GM18907 (cell line): ENCODE measurements at regions not wholly inside any gene's neighbourhood (a gene's known extent, or its start where the extent isn't known, plus 50 kb on each side); places are given as distances from the start of the nearest gene placed in this dataset.

Source experiments
- ATAC-seq: cut with Tn5 transposase; IDR thresholded peaks from one replicate; pipeline ENCODE4 v1.9.1; 2021; ENCODE audit warnings: mild to moderate bottlenecking, moderate library complexity; ENCODE audit not compliant: unreplicated experiment

- peak; percentile 50 for ATAC-seq
Observed at GRCh38 chr5:6274846-6275543, 103.4 kb downstream of the MED10 start.

GRCh38 chr5:6273749-6274148, 104.6 kb downstream of the MED10 start:
- no peak for ATAC-seq

GRCh38 chr5:6273090-6273735, 105.1 kb downstream of the MED10 start:
- ATAC-seq = no peak

DNA sequence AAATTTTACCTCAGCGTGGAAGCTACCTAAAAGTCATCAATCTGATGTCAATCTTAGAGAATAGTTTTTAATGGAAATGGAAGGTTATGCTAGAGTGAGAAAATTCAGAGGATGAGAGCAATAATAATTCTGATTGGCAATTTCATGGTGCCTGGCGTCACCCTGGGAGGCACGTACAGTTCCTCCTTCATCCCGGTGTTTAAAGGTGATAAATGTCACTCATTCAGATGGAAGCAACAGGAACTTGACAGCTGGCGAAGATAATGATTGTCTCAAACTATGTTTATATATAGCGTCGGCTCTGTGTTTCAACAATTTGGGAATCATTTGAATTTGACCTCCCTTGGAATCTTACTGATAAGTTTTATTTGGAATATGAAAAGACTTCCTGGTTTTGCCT, 108.4 kb downstream of the MED10 start:
- no peak for ATAC-seq

- no peak for ATAC-seq
Observed at GRCh38 chr5:6266671-6267197, 111.6 kb downstream of the MED10 start.

- ATAC-seq = no peak
Observed at GRCh38 chr5:6264394-6264793, 114.0 kb downstream of the MED10 start.

GRCh38 chr5:6262651-6263363, 115.5 kb downstream of the MED10 start:
- ATAC-seq = no peak

DNA sequence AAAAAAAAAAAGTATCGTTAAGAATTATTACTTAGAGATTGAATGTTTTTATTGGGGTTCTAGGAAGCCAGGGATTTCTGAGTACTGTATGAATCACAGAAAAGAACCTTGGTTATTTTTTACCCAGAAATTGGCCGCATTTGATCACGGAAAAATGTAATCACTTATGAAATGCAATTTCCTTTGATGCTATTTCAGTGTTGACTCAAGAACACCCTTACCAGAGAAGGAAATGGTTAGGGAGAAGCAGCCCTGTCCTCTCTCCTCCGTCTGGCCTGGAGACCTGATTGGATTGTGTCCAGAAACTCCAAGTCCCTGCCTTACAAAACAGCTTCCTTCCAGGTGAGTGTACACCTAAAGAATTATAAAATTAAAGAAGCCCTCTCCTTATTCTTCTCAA, 116.7 kb downstream of the MED10 start:
- ATAC-seq = no peak

DNA sequence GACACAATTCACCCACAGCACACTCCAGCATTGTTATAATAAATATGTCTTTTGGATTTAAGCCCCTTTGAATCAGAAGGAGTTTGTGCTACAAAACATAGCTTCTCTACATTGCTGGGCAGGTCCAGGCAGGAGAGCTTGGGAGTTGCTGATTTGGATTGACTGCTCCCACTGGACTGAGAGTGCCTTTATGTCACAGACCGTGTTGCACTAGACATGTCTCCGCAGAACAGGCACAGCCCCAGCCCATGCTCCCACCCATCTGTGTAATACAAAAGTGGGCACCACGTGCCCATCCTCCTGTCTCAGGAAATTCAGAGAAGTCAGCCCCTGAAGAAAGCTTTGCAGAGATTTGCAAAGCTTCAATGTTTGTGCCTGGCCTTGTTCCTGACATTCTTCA, 117.1 kb downstream of the MED10 start:
- ATAC-seq = no peak

DNA sequence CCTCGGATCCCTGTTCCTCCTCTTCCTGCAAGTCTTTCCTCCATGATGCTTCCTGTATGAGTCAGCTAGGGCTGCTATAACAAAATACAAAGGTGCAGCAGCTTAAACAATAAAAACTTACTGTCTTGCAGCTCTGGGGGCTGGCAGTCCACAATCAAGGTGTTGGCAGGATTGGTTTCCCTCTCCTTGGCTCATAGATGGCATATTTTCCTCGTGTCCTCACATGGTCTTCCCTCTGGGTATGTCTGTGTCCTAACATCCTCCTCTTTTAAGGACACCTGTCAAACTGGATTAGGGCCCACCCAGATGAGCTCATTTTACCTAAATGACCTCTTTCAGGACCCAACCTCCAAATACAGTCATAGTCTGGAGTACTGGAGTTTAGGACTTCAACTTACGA, 117.5 kb downstream of the MED10 start:
- no peak for ATAC-seq

- ATAC-seq = no peak
Observed at GRCh38 chr5:6256901-6257300, 121.4 kb downstream of the MED10 start.

- ATAC-seq = no peak
Observed at GRCh38 chr5:6255956-6256355, 122.4 kb downstream of the MED10 start.

- ATAC-seq = no peak
Observed at GRCh38 chr5:6253846-6254245, 124.5 kb downstream of the MED10 start.

GRCh38 chr5:6253281-6253680, 125.1 kb downstream of the MED10 start:
- ATAC-seq = no peak

GRCh38 chr5:6252581-6252980, 125.8 kb downstream of the MED10 start:
- ATAC-seq = no peak

GRCh38 chr5:6251565-6252102, 126.7 kb downstream of the MED10 start:
- no peak for ATAC-seq

- no peak for ATAC-seq
Observed at GRCh38 chr5:6250121-6250520, 128.2 kb downstream of the MED10 start.

DNA sequence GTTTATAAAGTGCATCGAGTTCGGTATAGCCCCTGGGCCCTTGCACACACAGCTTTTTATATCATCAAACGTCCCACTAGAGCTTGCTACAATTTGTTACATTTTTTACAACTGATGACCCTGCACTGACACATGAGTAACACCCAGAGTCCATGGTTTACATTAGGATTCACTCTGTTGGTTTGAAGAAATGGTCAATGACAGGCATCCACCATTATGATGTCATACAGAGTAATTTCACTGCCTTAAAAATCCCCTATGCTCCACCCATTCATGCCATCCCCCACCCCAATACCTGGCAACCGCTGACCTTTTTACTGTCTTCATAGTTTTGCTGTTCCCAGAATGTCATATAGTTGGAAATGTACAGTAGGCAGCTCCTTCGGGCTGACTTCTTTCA, 130.2 kb downstream of the MED10 start:
- ATAC-seq = no peak

DNA sequence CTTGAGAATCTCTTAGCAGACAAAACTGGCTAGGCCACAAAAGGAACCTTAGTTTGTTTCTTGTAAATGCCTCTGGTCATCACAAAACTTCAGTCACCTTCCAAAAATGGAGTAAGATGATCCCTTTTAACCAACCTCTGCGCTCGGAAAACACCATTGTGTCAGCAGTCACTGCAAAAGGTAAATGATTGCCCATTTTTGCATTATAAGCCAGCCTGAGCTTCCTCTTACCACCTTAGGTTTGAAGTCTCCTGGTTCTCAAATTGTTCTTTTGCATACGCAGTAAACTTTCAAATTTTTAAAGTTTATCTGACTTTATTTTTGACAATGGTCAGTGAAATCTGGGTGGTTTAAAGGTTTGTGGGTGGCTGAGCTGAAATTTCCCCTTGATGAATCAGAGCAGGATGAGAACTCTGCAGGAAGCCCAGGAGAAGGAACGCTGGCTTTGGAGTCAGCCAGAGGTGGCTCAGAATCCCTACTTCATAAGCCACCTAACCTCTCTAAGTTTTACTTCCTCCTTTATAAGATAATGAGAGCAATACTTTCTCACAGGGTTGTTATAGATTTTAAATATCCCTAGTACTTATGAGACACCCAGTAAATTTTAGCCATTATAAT, 131.4 kb downstream of the MED10 start:
- peak; percentile 49 for ATAC-seq

DNA sequence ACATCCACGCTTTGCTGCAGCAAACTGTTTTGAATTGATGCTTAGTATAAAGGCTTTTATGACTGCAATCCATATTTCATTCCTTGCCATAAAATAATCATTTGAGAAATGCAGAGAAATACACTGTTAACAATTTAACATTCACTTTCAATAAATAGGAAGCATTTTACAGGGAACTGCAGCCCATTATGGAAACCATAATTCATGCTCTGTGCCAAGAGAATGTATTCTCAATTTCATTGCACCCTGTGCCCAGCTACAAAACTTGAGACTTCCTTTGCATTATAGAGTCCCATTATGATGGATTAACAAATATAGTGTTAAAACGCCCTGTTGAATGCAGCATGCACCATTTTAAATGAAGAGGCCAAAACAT, 134.0 kb downstream of the MED10 start:
- ATAC-seq = no peak

DNA sequence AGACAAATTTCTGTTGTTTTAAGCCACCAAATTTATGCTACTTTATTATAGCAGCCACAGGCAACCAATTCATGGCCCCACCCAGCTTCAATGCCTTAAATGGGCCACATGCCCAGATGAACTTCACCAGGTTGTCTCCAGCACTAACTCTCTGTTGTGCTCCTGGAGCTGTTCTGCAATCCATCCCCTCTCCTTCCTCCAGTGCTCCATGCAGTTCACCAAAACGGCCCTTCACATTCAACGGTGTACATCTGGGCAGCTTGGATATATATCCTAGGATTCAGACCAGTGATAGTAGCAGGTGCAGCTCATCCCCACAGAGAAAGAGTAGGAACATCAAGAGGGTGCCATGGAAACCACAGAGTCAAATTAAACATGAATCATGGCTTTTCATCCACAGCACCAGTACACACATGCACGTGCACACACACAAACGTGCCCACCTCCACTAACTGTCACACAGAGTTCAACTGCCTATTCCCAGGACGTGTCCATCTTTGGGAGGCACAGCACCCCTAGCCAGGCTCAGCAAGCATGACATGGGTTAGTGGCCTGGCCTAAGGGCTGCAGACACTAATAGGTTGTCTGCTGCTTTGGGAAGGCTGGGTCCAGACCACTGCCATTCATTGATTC, 134.5 kb downstream of the MED10 start:
- ATAC-seq = no peak
